Activated T-cell treated with anti-CD3 and anti-CD28 coated beads, Interleukin-2, amount 50 U/mL, for 4 hours (primary cell): ENCODE measurements at regions not wholly inside any gene's neighbourhood (a gene's known extent, or its start where the extent isn't known, plus 50 kb on each side); places are given as distances from the start of the nearest gene placed in this dataset.
"Not testable (repeated sequence)": the region's sequence is repeated elsewhere in the genome, so short reads cannot be mapped to it uniquely, and the experiment has no call there.

Source experiments
- ATAC-seq, 2 donors: fragments of 200-7000 bp; cut with Tn5 transposase; one replicate each; pipeline ENCODE4 v1.10.0; 2021
- DNase-seq: peaks from one replicate; pipeline ENCODE4 v3.0.0-alpha.2; 2020
- H3K27me3 Mint-ChIP-seq: one replicate; pipeline ENCODE4 v1.8.0; 2021; ENCODE audit warnings: low read depth, mixed read lengths
- H3K36me3 Mint-ChIP-seq: one replicate; pipeline ENCODE4 v1.8.0; 2022; ENCODE audit warnings: mixed read lengths; ENCODE audit not compliant: insufficient read depth
- H3K4me1 Mint-ChIP-seq: one replicate; pipeline ENCODE4 v1.8.0; 2021; ENCODE audit warnings: low read depth, mixed read lengths
- H3K4me3 Mint-ChIP-seq: one replicate; pipeline ENCODE4 v1.8.0; 2021; ENCODE audit warnings: mild to moderate bottlenecking, moderate library complexity, mixed read lengths
- H3K9me3 Mint-ChIP-seq: one replicate; pipeline ENCODE4 v1.8.0; 2021; ENCODE audit warnings: mixed read lengths

- Mint-ChIP-seq H3K9me3 (peaks cover 6% of the 10 kb centered on the region), H3K27me3 (no peaks in the 10 kb centered on the region), H3K4me3 (no peak overlapping the region), H3K4me1 (no peaks in the 10 kb centered on the region), H3K36me3 (no peaks in the 10 kb centered on the region)
- no peak for ATAC-seq
- DNase-seq = no peak
These were observed 706.9 kb upstream of the LUZP2 start for GRCh38 chr11:23789938-23790371.

- no peaks in the 10 kb centered on the region for H3K36me3 Mint-ChIP-seq
- H3K9me3 Mint-ChIP-seq = peaks cover 8% of the 10 kb centered on the region
- no peaks in the 10 kb centered on the region for H3K4me1 Mint-ChIP-seq
- H3K27me3 Mint-ChIP-seq = no peaks in the 10 kb centered on the region
- DNase-seq = no peak
- no peak for ATAC-seq
- no peak overlapping the region for H3K4me3 Mint-ChIP-seq
These were observed 699.0 kb upstream of the LUZP2 start for GRCh38 chr11:23797624-23798419.

GRCh38 chr11:23834306-23834705 is 662.5 kb upstream of the LUZP2 start:
- H3K4me3 Mint-ChIP-seq, H3K27me3 Mint-ChIP-seq, ATAC-seq, H3K36me3 Mint-ChIP-seq, DNase-seq, H3K9me3 Mint-ChIP-seq, H3K4me1 Mint-ChIP-seq: not testable (repeated sequence)

GRCh38 chr11:23836981-23837380 is 659.9 kb upstream of the LUZP2 start:
- ATAC-seq (no peak), DNase-seq (no peak)
- H3K36me3 Mint-ChIP-seq = no peaks in the 10 kb centered on the region
- H3K4me3 Mint-ChIP-seq = no peak overlapping the region
- H3K9me3 Mint-ChIP-seq = peaks cover 7% of the 10 kb centered on the region
- no peaks in the 10 kb centered on the region for H3K4me1 Mint-ChIP-seq
- H3K27me3 Mint-ChIP-seq = no peaks in the 10 kb centered on the region

GRCh38 chr11:23840872-23841271 is 656.0 kb upstream of the LUZP2 start:
- ATAC-seq (no peak), DNase-seq (no peak)
- Mint-ChIP-seq H3K27me3 (no peaks in the 10 kb centered on the region), H3K9me3 (peaks cover 11% of the 10 kb centered on the region), H3K4me1 (no peaks in the 10 kb centered on the region), H3K4me3 (no peak overlapping the region), H3K36me3 (no peaks in the 10 kb centered on the region)

GRCh38 chr11:23846902-23847422 is 649.9 kb upstream of the LUZP2 start:
- DNase-seq (no peak), ATAC-seq (no peak)
- Mint-ChIP-seq H3K4me3 (no peak overlapping the region), H3K27me3 (no peaks in the 10 kb centered on the region), H3K4me1 (no peaks in the 10 kb centered on the region), H3K9me3 (peaks cover 8% of the 10 kb centered on the region), H3K36me3 (no peaks in the 10 kb centered on the region)

GRCh38 chr11:23851216-23851615 is 645.6 kb upstream of the LUZP2 start:
- DNase-seq (no peak), ATAC-seq (no peak)
- Mint-ChIP-seq H3K9me3 (peaks cover under 1% of the 10 kb centered on the region), H3K27me3 (no peaks in the 10 kb centered on the region), H3K4me3 (no peak overlapping the region), H3K4me1 (no peaks in the 10 kb centered on the region), H3K36me3 (no peaks in the 10 kb centered on the region)

GRCh38 chr11:23856654-23857053 is 640.2 kb upstream of the LUZP2 start:
- peaks cover 4% of the 10 kb centered on the region for H3K9me3 Mint-ChIP-seq
- H3K36me3 Mint-ChIP-seq = no peaks in the 10 kb centered on the region
- no peaks in the 10 kb centered on the region for H3K27me3 Mint-ChIP-seq
- DNase-seq (no peak), ATAC-seq (no peak)
- H3K4me1 Mint-ChIP-seq = no peaks in the 10 kb centered on the region
- H3K4me3 Mint-ChIP-seq = no peak overlapping the region

- Mint-ChIP-seq H3K36me3 (no peaks in the 10 kb centered on the region), H3K4me3 (no peak overlapping the region), H3K9me3 (peaks cover 8% of the 10 kb centered on the region), H3K27me3 (no peaks in the 10 kb centered on the region), H3K4me1 (no peaks in the 10 kb centered on the region)
- ATAC-seq (no peak), DNase-seq (no peak)
These were observed 637.8 kb upstream of the LUZP2 start for GRCh38 chr11:23859087-23859486.

- H3K27me3 Mint-ChIP-seq = no peaks in the 10 kb centered on the region
- DNase-seq (no peak), ATAC-seq (no peak)
- H3K36me3 Mint-ChIP-seq = no peaks in the 10 kb centered on the region
- no peak overlapping the region for H3K4me3 Mint-ChIP-seq
- peaks cover 4% of the 10 kb centered on the region for H3K9me3 Mint-ChIP-seq
- no peaks in the 10 kb centered on the region for H3K4me1 Mint-ChIP-seq
These were observed 635.2 kb upstream of the LUZP2 start for GRCh38 chr11:23861615-23862014.

GRCh38 chr11:23865341-23865975 is 631.4 kb upstream of the LUZP2 start:
- ATAC-seq = no peak
- Mint-ChIP-seq H3K4me1 (no peaks in the 10 kb centered on the region), H3K4me3 (no peak overlapping the region), H3K9me3 (peaks cover 6% of the 10 kb centered on the region), H3K27me3 (no peaks in the 10 kb centered on the region), H3K36me3 (no peaks in the 10 kb centered on the region)
- no peak for DNase-seq

- Mint-ChIP-seq H3K4me1 (no peaks in the 10 kb centered on the region), H3K36me3 (no peaks in the 10 kb centered on the region), H3K27me3 (no peaks in the 10 kb centered on the region), H3K4me3 (no peak overlapping the region), H3K9me3 (peaks cover 16% of the 10 kb centered on the region)
- DNase-seq (no peak), ATAC-seq (no peak)
These were observed 630.2 kb upstream of the LUZP2 start for GRCh38 chr11:23866641-23867040.

- peaks cover 15% of the 10 kb centered on the region for H3K9me3 Mint-ChIP-seq
- no peaks in the 10 kb centered on the region for H3K36me3 Mint-ChIP-seq
- ATAC-seq (no peak), DNase-seq (no peak)
- no peaks in the 10 kb centered on the region for H3K4me1 Mint-ChIP-seq
- no peak overlapping the region for H3K4me3 Mint-ChIP-seq
- H3K27me3 Mint-ChIP-seq = no peaks in the 10 kb centered on the region
These were observed 627.2 kb upstream of the LUZP2 start for GRCh38 chr11:23869671-23870070.

GRCh38 chr11:23873406-23873805 is 623.4 kb upstream of the LUZP2 start:
- H3K27me3 Mint-ChIP-seq = no peaks in the 10 kb centered on the region
- H3K9me3 Mint-ChIP-seq = peaks cover 15% of the 10 kb centered on the region
- H3K4me3 Mint-ChIP-seq = no peak overlapping the region
- ATAC-seq (no peak), DNase-seq (no peak)
- H3K36me3 Mint-ChIP-seq = no peaks in the 10 kb centered on the region
- H3K4me1 Mint-ChIP-seq = no peaks in the 10 kb centered on the region
